ENCODE measurements at regions not wholly inside any gene's neighbourhood (a gene's known extent, or its start where the extent isn't known, plus 50 kb on each side); places are given as distances from the start of the nearest gene placed in this dataset.

DNA sequence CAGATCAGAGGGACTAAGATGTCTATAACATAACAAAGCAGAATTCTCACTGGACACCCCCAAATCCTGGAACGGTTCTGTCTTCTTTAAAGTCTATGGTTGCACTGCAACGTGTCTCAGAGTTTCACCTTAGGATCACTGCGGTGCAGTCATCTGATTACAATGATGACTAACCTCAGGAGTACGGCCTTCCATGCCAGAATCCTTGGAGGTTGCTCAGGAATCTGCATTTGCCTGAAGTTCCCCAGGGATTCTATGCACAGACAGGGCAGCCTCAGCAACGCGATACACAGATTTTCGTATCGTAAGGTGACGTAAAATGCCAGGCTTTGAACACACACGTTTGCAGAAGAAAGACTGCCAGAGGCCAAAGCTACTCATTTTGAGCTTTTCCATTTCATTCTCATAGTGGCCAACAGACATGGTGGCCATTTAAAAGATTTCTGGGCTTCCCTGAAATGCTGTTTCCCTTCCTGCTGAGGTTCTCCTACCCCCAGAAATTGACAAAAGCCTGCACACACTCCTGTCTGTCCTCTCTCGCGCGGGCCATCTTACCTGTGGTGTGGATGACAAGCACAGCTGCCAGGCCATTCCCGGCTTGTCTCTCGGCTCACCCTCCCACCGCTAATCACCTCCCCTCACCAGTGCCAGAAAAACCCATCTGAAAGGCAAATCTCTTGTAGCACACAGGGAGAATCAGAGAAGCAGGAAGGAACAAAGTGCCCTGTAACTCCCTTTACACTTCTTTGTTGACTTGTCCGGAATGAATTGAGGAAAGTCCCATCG lies 148.8 kb downstream of the ACKR3 start:
- DNase-seq: peak; percentile 71

DNA sequence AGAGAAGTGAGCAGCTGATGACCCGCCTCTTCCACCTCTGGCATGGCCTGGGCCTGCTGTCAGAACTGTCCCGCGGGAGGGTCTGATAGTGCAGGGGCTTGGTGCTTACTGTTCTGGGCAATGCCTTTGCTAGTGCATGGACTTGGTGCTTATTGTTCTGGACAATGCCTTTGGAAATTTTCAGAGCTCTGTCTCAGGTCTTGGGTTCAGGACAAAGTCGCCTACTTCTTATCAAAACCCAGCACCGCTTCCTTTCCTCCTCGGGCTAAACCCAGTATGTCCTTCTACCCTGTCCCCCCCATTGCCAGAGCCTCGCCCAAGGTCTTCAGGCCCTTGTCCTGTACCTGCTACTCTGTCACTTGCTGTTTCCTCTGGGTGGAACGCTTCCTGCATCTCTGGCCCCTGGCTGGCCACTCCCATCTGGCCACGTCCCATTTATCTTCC lies 149.6 kb downstream of the ACKR3 start:
- no peak for DNase-seq

DNA sequence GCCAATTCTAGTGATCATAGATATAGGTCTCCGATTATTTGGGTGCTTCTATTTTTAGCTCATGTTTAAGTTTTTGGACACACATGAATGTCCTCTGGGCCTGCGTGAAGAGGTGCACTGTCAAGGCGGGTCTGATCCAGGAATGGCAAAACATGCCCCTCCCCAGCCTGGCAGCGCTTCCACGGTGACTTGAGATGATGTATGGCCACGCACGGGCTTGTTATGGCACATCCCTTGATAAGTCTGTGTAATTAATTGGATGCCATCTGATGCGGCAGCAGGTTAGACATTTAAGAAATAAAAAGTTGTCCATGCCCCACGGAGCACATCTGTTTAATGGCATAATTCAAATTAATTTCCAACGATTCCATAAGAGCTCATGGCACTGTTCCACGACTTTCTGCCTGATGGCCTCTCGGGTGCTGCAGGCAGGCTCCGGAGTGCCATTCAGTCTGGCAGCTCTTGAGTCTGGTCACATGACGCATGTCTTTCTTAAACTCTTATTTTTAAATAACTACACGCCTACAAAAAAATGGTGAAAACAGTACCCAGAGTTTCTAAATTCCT lies 151.4 kb downstream of the ACKR3 start:
- no peak for DNase-seq

DNA sequence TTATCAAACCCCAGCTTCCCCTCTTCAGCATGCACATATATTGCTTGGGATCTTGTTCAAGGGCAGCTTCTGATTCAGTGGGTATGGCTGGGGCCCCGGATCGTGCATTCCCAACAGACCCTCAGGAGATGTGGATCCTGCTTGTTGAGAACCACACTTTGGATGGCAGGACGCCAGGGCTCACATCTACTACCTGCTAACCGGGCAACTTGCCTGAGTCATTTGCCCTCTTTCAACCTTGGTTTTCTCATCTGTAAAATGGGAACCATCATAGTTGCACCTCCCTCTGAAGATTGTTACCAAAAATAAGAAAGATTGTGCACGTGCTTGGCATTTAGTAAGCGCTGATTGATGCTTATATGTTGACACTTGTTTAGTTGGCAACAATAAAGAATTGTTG lies 154.6 kb downstream of the ACKR3 start:
- DNase-seq: no peak

DNA sequence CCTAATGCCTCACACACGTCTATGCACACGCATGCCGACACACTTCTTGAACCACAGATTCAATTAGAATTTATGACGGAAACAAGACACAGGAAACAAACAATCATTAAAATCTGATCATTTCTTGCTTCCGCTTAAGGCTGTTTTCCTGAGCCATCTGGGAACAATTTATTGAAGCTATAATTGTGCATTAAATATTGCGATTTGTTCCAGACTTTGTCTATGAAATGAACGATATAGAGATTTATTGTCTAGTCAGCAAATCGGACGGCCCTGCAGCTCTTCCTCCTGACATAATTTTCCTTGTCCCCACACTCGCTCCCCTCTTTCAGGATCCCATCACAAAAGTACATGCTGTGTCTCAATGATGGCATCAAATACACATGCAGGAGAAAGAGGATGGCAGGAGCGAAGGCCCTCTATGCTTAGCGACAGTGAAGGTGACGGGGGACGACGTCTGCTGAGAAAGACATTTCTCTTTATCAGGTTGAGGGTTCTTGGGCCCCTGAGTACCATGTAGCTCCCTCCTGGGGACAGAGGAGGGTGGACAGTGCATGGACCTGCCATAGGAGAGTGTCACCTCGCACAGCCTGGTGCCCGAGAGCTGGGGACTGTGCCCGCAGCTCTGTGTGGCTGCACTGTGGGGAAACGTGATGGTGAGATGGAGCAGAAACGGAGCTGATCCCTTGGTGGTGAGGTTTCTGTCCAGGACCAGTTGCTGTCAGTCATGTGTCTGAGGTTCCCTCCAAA lies 157.3 kb downstream of the ACKR3 start:
- DNase-seq: no peak

DNA sequence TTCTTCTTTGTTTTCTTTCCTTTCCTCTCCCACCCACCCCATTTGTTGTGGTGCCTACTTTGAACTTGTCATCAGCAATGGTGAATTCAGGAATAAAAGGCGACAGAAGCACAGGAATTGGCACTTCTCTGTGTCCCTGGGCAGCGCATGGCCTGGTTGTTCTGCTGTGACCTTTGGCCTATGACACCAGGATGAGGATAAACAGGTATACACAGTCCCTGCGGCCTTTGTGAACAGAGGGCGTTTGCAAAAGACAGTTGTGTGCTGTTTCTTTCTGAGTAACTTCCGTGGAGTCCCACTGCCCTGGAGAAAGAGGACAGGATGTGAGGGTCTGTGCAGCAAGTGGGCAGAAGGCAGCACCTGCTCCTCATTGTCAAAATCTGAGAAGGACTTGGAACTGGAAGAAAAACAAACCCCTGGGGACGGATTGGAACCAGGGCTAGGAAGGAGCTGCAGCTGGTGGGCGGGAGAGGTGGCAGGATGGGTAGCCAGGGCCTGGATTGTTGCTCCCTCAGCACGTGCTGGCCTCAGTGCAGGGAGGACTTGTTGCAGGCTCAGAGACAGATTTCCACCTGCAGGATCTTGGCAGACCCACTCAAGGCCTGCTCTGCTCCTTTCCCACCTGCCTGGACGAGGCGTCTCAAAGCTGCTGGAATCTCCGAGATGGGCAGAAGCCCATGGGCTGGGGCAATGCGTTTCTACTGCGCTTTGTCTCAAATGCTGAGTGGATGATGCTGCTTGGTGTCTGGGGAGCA lies 159.5 kb downstream of the ACKR3 start:
- no peak for DNase-seq

DNA sequence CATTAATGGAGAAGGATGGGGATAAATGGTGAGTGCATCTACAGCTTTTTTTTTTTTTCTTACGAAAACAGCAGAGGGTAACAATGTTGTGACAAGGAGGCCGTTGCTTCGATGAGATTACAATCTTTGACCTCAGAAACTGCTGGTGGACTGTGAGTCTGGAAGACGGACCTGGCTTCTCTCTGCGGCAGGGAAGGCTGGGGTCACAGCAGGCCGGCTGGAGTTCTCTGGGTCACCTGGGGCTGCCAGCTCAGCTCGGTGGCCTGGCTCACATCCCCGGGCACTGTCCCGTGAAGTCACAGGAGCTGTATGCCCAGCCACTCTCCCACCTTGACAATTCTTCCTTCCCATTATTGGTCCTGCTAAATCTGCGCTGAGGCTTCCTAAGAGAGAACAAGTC lies 160.8 kb downstream of the ACKR3 start:
- DNase-seq: peak; percentile 79

DNA sequence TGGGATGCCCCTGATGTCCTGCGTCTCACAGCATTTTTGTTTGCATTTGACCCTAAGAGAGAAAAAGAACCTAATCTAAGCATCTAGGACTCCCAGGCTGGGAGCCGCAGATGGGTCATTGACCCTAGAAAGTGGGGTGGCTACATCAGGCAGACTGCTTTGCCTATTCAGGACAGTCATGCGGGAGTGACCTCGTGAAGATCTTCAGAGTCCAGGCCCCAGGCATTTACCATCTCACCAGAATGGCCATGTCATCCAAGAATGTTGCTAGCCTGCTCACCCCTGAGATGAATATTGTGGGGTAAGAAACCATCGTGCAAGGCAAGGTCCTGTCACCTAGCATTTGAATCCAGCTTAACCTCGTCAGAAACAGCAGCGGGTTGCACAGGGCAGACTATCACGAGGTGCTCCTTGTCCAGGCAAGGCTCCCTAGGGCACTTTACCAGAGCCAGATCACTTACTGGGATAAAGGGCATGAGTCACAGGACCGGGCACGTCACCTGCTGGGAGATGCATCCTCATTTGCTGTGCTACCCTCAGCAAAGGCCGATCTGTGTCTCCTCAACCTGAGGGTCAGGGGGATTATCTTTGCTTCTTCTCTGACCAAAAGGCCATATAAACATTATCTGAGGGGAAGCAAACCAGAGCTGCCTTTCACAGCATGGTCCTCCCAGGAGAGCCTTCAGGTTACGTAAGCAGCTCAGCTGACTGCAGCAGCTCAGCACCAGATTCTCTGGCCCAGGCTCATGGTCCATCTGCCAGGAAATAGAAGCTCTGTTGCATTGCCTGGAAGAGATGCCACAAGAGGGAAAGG lies 162.3 kb downstream of the ACKR3 start:
- peak; percentile 94 for DNase-seq

DNA sequence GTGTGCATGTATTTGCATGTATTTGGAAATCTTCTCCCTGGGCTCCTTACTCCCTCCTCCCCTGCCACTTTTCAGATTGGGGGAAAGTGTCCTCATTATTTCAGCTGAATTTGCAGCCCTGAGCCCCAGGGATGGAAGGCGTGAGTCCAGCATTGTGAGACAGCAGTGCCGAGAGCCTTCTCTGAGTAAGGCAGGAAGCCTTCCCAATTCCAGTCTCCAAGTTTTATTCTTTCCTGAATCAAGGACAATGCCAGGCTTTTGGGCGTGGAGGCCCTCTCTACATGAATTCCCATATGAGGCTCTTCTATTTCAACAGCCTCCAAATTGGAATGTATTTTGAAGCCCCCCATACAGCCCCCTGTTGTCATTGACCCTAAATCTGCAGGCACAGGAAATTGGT lies 163.5 kb downstream of the ACKR3 start:
- no peak for DNase-seq

DNA sequence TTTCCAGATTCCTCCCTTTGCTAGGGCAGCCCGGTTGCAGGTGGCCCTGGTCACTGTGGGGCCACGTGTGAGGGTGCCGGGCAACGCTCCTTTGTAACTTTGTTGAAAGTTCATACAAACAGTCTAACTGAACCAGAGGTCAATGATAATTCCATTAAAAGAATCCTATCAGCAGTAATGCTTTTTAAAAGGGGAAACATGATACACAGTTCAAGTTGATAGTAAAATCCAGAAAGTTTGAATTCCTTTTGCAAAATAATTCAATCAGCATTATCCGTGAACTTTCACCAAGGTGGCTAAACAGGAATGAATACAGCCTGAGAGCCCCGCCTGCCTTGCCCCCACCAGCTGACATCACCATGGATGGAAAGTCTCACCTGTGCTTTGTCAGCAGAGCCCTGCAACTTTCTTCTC lies 166.2 kb downstream of the ACKR3 start:
- no peak for DNase-seq

DNA sequence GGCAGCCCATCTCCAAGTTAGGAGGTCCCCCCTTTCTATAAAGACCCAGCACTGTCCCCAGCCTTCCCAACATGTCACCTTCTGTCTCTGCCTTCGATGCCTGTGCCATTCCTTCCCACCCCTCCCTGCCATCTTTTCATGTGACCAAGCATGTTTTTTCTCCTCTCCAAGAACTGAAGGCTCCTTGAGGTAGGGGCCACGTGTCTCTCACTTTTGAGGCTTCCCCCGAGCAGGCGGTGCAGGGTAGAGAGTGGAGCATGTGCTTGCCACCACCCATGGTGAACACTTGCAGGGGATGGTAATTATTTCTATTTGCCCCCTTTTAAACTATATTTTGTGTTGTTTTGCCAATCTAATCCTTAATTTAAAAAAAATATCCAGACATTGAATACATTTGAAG lies 168.4 kb downstream of the ACKR3 start:
- no peak for DNase-seq

DNA sequence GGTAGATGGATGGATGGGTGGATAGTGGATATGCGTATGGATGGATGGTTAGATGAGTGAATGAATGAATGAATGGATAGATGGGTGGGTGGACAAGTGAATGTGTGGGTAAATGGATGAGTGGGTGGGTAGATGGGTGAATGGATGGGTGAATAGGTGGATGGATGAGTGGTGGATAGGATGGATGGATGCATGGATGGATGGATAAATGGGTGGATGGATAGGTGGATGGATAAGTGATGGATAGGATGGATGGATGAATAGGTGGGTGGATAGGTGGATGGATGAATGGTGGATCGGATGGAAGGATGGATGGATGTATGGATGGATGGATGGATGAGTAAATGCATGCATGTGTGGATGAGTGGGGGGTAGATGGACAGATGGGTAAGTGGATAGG lies 169.3 kb downstream of the ACKR3 start:
- no peak for DNase-seq

DNA sequence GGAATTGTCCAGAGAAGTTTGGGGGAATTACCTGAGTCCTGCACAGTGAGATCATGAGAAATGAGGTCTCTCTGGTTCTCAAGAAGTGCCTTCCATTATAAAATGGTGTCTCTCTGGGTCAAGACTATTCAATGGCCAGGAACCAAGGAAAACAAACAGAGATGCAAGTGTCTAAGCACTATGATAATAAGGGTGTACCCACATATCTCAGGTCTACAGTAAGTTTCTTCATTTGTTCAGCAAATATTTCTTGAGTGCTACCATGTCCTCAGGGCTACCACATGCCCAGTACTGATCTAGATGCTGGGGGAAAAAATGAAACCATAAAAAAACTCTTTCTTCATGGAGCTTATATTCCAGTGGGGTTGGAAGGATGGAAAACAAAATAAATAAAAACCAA lies 170.0 kb downstream of the ACKR3 start:
- no peak for DNase-seq

DNA sequence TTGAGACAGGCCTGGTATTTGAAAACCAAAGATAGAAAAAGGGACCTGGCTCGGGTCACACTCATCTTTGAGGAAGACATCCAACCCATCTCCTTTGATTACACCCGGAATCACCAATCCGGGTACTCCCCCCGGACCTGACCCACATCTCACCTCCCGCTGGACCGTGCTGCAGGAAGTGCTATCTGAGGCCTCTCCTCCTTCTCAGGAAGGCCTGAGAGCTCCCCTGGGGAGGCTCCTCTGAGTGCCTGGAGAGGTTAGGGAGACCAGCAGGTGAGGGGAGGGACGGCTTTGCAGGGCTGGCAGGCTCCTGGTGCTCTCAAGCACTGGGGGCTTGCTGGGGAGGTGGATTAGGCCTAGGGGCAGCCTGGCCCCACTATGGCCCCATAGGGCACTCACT lies 170.9 kb downstream of the ACKR3 start:
- no peak for DNase-seq

DNA sequence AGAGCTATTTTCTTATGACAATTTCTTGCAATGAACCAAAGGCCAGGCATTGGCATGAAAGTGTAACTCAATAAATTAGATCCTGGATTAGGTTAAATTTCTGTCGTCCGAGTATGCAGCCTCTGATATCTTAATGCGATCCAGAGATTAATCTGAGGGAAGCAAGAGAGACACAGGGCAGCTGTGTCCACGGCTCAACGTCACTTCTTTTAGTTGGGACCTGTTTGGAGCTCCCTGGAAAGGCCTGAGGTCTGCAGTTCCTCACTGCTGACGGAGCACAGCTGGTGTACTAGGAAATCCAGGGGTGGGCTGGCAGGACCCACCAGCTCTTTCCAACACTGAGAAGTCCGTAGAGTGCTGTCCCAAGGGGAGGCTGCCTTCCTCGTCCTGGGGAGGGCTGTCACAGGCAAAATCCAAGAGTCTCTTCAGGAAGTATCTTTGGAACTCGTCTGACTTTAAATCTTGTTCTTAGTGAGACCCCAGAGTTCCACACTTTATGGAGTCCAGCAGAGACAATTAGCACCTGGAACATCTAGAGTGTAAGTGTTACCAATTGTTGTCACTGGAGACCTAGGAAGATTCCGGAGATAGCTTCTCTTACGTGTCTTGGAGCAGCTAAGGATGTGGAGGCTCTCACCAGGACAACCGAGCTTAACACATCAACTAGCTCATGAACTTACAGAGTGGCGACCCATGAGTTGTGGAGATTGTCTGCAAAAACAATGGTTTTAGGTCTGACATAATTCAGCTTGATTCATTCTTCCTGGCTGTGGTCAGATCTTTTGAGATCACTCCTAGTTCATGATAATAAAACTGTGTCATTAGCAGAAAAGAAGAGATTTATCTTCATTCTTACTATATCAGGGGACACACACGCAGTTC lies 173.7 kb downstream of the ACKR3 start:
- no peak for DNase-seq

DNA sequence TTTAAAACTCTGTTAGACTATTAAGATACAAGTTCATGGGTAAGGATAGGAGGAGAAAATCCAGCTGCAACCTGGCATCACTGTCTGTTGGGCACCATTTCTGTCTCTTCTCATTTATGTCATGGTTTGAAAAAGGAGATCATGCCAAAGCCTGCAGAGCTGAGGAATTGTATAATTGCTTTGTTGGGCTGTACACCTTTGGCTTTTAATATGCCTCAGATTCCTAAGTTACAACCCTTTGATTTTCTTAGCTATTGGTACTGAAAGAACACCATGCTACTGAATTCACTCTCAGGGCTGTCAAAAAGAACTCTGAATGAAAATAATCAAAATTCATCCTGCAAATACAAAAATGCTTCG lies 174.3 kb downstream of the ACKR3 start:
- no peak for DNase-seq

DNA sequence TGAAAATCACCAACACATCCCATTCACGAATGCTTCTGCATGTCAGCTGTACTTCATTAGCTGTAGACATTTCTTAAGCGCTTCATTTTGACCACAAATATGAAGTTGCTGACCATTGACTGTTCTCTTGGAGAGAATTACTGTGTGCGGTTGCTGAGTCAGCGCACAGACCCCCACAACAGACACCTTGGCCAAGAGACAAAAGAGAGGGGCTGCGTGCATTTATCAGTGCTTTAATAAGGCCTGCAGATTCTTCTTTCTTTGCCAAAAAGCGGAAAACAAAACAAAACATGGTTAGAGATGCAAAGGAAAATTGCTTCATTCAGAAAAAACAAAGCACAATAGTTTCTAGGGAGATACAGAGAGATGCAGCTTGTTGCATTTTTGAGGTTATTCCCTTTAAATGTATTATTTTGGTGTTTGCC lies 174.7 kb downstream of the ACKR3 start:
- no peak for DNase-seq

DNA sequence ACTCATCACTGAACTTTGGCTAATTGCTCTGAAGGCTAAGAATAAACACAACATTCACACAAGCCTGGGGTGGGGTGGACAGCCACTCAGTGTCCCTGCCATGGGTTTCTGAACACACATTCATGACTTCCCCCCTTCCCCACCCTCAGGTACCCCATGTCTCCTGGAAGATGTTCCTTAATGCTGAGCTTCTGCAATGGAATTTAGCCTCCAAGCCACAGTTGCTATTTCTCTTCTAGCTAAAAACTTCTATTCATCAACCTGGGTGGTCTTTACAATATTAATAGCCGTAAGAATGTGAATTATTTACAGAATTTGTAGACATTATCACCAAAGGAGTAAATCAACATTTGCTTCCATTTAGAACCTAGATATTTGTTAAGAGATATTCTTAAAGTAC lies 175.1 kb downstream of the ACKR3 start:
- DNase-seq: no peak

DNA sequence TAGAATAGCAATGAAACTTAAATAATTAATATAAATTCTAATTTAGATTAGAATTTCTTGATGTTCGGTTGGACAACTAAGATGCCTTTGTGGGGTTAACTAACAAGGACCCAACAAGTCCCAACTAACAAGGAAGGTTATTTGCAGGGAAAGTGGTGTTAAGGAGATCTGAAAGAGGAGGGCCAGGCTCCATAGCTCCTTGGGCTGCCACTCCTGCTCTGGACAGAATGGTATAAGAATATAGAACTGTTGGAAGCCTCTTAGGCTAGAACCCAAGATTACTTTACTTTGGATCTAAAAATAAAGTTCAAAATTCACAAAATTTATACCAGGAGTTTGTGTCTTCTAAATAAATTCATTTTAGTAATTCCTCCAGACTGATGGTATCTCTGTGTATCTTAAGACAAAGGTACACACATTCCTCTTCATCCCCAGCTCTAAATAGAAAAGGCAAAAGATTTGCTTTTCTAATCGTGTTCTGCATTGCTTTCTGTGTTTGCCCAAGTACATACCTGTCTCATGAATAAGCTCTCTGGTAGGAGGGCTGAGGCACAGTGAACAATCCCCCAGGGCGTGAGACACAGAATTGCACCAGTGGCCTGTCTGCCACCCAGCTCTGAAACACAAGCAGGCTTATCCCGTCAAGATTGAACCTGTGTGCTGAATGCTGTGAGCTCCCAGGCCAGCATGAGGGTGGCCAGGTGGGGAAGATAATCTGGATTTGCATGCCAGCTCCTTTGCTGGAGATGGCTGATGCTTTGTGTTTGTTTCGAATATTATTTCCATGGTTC lies 176.0 kb downstream of the ACKR3 start:
- peak; percentile 98 for DNase-seq

DNA sequence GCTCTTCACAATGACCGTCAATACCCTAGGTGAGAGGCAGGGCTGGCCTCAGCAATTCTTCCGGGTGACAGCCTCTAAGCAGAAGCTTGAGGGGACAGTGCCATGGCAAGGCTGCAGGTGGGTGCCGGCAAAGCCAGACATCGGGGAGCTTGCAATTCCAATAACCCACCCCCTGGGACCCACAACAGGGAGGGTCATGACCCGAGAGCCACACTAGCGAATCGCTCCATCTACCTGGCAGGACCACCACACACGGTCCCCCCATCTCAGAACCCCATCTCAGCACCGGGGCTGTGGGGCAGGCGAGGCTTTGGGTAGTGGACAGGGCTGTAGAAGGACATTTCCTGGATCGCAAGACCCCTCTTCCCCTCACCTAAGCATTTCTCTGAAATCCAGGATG lies 177.2 kb downstream of the ACKR3 start:
- no peak for DNase-seq

DNA sequence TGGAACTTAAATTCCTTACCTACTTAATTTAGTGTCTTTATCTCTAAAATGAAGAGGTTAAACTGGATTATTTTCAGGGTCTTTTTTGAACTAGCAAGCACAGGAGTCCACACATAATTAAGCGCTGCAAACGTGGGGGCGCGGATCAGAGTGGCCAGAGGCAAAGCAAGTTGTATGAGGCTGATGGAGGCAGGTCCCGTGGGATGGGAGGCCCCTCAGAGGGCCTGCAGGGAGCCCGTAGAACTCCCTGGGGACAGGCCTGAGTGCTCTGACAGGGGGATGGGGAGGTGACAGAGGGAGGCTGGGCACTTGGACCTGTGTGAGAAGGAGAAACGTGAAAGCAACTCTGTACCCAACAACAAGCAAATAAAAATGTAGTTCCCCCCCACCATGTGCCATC lies 177.8 kb downstream of the ACKR3 start:
- no peak for DNase-seq
